SHP77 (cell line): ENCODE measurements at regions not wholly inside any gene's neighbourhood (a gene's known extent, or its start where the extent isn't known, plus 50 kb on each side); places are given as distances from the start of the nearest gene placed in this dataset.

Source experiments
- DNase-seq, 2 experiments: peaks; one replicate each; lab custom pipeline; 2025; lab: John Stamatoyannopoulos, UW

DNA sequence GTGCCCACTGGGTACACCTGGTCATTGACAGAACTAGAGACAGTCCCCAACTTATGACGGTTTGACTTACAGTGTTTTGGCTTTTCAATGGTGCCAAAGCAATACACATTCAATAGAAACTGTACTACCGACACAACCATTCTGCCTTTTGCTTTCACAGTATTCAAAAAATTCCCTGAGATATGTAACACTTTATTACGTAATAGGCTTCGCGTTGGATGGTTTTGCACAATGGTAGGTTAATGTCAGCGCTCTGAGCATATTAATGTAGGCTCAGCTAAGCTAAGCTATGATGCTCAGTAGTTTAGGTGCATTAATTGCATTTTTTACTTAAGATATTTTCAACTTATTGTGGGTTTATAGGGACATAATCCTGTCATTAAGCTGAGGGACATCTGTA is 105.1 kb upstream of the B3GAT1 start:
- DNase-seq, result no peak

GRCh38 chr11:134516529-134516928 is 104.5 kb upstream of the B3GAT1 start:
- no peak for DNase-seq

- DNase-seq, result no peak
Measured at GRCh38 chr11:134515081-134515960, 103.3 kb upstream of the B3GAT1 start.

GRCh38 chr11:134514354-134514951 is 102.4 kb upstream of the B3GAT1 start:
- DNase-seq, result no peak

- no peak for DNase-seq
Measured at GRCh38 chr11:134513585-134514120, 101.6 kb upstream of the B3GAT1 start.

GRCh38 chr11:134512571-134513538 is 100.8 kb upstream of the B3GAT1 start:
- DNase-seq, result no peak

- DNase-seq, result no peak
Measured at GRCh38 chr11:134512061-134512460, 100.0 kb upstream of the B3GAT1 start.

- no peak for DNase-seq
Measured at GRCh38 chr11:134511255-134511654, 99.2 kb upstream of the B3GAT1 start.

DNA sequence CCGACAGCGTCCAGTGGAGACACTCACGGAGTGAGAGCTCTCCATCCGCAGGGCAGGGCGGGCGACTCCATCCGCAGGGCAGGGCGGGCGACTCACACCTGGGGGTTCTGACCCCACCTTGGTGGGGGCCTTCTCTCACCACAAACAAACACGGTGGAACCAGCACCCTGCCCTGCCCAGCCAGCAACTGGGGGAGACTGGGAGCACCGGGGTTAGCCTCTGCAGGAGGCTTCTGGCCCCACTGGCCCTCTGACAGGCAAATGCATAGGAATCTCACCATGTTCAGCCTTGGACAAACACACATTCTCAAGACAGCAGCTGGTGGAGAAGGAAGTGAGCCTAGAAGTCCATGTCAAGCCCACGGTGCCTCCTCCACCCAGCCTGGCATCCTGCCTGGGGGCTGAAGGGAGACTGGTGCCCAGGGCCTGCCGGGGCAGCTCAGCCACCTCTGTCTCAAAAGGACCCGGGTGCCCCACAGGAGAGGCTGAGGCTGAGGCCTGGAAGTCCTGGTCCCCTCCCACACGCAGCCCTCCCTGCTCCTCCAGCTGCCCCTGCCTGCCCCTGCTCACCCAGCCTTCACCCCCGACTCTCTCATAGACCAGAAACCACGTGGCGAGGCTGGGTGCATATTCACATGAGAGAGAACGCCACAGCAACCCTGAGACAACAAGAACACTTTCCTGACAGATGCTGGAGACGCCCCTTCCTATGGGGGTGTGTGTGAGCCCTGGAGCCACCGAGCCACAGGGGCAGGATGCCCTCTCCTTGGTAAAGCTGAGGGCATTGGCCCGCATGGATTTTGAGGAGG is 98.4 kb upstream of the B3GAT1 start:
- no peak for DNase-seq

DNA sequence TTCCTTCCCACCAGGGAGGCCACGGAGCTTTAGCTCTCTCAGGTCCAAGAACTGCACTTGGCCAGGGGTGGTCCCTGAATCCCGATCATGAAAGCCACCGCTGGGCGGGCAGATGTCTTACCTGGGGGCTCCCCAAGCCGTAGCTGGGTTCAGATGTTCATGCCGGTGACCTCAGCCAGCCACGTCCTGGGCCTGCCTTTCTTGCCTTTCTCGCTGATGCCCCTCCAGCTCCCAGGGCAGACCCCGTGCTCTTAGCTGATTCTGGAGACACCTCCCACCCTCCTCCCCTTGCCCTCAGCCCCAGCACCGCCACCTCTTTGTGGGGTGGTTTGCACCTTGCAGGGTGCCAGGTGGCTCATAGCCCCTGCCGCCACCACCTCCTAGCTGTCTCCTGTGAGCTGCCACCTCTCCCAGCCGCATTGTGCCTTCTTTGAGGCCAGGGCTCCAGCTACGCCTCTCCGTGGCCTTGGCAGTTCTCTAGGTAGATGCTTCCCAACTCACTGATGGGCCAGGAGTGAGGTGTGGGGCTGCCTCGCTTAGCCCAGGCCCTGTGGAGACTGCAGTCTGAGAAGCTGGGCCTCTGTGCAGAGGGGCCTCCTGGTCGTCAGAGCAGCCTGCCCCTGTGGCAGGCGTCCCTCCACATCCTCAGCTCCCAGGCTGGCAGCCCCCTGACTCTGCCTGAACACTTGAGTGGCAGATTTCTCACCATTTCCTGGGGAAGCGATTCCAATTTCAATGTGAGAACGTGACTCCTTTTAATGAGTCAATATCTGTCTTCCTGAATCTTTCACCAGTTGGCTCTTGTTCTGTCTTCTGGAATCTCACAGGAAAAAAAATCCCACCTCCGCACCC is 97.6 kb upstream of the B3GAT1 start:
- no peak for DNase-seq

DNA sequence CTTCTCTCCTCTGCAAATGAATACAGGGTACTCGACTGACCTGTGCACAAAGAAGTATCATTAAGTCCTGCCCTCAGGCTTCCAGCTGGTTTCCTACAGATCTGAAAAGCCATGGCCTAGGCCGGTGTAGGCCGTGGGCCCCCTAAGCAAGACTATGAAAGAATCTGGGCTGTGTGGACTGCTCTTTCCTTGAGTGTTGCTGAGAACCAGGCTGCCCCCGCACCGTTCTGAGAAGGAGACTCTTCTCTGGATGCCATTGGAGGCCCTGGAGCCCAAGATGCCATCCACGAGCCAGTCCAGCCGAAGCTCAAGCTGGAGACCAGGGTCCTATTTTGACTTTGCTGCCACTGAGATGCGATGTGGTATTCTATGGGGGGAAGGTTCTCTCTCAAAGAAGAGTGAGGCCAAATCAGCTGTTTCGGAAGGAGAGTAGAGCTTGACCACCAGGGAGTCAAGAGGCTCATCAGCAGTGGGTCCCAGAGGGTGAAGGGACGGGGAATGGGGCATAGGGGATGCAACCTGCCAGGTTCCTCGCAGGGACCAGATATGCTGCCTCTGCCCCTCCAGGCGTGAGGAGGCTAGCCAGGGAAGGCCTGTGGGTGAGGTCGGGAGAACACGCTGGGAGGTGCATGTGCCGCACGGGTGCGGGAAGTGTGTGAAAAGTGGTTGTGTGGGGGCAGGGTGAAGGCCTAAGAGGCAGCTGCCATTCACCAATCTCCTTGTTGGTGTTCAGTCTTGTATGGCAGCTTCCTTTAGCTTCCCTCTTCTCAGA is 96.4 kb upstream of the B3GAT1 start:
- no peak for DNase-seq

- DNase-seq, result no peak
Measured at GRCh38 chr11:134506046-134506445, 94.0 kb upstream of the B3GAT1 start.

DNA sequence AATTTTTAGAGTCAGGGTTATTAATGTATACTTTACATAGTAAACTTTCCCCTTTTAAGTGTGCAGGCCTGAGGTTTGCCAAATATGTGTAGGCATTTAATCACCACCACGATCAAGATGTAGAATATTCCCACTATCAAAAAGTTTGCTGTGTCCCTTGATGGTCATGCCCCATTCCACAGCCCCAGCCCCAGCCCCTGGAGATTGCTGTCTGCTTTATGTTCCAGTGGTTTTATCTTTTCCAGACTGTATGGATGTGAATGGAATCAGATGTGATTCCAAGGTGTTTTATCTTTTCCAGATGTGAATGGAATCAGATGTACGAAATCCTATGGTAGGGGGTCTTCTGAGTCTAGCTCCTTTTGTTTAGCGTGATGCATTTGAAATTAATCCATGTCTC is 93.1 kb upstream of the B3GAT1 start:
- no peak for DNase-seq

- no peak for DNase-seq
Measured at GRCh38 chr11:134504146-134504905, 92.3 kb upstream of the B3GAT1 start.

GRCh38 chr11:134503596-134503995 is 91.6 kb upstream of the B3GAT1 start:
- no peak for DNase-seq

DNA sequence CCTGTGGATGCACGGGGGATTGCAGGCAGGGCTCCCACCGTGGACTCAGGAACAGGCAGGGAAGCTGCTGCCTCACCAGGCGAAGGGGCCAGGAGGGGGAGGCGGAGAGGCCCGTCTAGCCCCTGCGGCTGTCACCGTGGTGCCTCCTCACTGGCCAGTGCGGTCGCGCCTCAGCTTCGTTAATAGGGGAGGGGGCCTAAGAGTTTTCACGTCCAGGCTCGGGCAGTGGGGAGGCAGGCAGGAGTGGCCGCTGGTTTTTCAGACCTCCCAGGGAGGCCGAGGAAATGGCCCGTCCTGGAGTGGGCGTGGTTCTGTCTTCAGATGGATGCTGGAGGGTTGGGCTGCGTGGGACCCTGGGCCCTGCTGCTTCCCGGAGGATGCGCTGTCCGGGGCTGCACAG is 91.1 kb upstream of the B3GAT1 start:
- no peak for DNase-seq

DNA sequence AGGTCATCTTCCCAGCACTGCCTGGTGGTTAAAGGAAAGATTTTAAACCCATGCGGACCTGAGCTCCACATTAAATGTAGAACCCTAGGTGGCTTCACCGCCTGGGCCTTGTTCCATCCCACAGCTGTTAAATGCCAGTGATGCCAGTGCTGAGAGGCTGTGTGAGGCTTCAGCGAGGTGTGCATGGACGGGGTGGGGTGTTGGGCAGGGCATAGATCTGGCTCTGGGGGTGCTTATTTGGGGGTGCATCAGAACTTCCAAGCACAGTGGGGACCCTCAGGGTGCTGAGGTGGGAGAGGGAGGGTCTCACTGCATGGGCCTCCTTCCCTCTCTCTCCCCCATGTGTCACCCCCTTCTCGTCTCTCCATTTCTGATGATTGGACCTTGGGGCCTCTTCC is 90.1 kb upstream of the B3GAT1 start:
- no peak for DNase-seq

GRCh38 chr11:134501406-134502152 is 89.5 kb upstream of the B3GAT1 start:
- no peak for DNase-seq
